Nephron (organoid): ENCODE measurements at regions not wholly inside any gene's neighbourhood (a gene's known extent, or its start where the extent isn't known, plus 50 kb on each side); places are given as distances from the start of the nearest gene placed in this dataset.

Experiments used
- H3K27ac Mint-ChIP-seq, 3 experiments: 2 replicates each; pipeline ENCODE4 v1.8.0; 2020; ENCODE audit warnings: mixed read lengths in 3 of 3, mild to moderate bottlenecking in 2 of 3, moderate library complexity in 1 of 3
- H3K27me3 Mint-ChIP-seq: 2 replicates; pipeline ENCODE4 v1.8.0; 2021; ENCODE audit warnings: low read depth, mild to moderate bottlenecking, moderate library complexity, mixed read lengths
- H3K36me3 Mint-ChIP-seq: 2 replicates; pipeline ENCODE4 v1.8.0; 2020; ENCODE audit warnings: low read depth, mixed read lengths
- H3K4me1 Mint-ChIP-seq: 2 replicates; pipeline ENCODE4 v1.8.0; 2020; ENCODE audit warnings: mixed read lengths
- H3K4me3 Mint-ChIP-seq, 3 experiments: 2 replicates each; pipeline ENCODE4 v1.8.0; 2020; ENCODE audit warnings: mild to moderate bottlenecking in 3 of 3, mixed read lengths in 3 of 3, moderate library complexity in 2 of 3
- H3K9me3 Mint-ChIP-seq: 2 replicates; pipeline ENCODE4 v1.8.0; 2020; ENCODE audit warnings: mixed read lengths
- CTCF ChIP-seq, 3 experiments: fragments of 200-600 bp; sonication (generic); IDR thresholded peaks; one replicate each; pipeline ENCODE4 v1.5.0; 2021; ENCODE audit warnings: antibody characterized with exemption in 3 of 3; ENCODE audit not compliant: unreplicated experiment in 3 of 3

GRCh38 chr1:2930913-2931723 lies 90.1 kb upstream of the ACTRT2 start:
- Mint-ChIP-seq H3K9me3 (peaks cover 13% of the 10 kb centered on the region), H3K4me3 (no peak overlapping the region), H3K4me1 (peaks cover 6% of the 10 kb centered on the region), H3K36me3 (no peaks in the 10 kb centered on the region), H3K27me3 (peaks cover 40% of the 10 kb centered on the region), H3K27ac (no peak overlapping the region)
- no peak for TF ChIP-seq CTCF (IDR thresholded peaks at IDR 0.05; ENCODE audit: unreplicated experiment in 3 of 3)

GRCh38 chr1:2931724-2932401 lies 89.4 kb upstream of the ACTRT2 start:
- H3K4me1 Mint-ChIP-seq: peaks cover 5% of the 10 kb centered on the region
- peaks cover 39% of the 10 kb centered on the region for H3K27me3 Mint-ChIP-seq
- no peak overlapping the region for H3K4me3 Mint-ChIP-seq
- H3K36me3 Mint-ChIP-seq: no peaks in the 10 kb centered on the region
- no peak overlapping the region for H3K27ac Mint-ChIP-seq
- TF ChIP-seq CTCF (IDR thresholded peaks at IDR 0.05; ENCODE audit: unreplicated experiment in 3 of 3): no peak
- H3K9me3 Mint-ChIP-seq: peaks cover 13% of the 10 kb centered on the region

GRCh38 chr1:2932671-2933350 lies 88.5 kb upstream of the ACTRT2 start:
- H3K27ac Mint-ChIP-seq: peak overlapping the region in 1 of 3 experiments; percentile 42

GRCh38 chr1:2933431-2934155 lies 87.7 kb upstream of the ACTRT2 start:
- TF ChIP-seq CTCF (IDR thresholded peaks at IDR 0.05; ENCODE audit: unreplicated experiment in 3 of 3): no peak

More at GRCh38 chr1:2932671-2933350, 88.5 kb upstream of the ACTRT2 start:
- Mint-ChIP-seq H3K36me3 (no peaks in the 10 kb centered on the region), H3K4me3 (no peak overlapping the region), H3K9me3 (peaks cover 14% of the 10 kb centered on the region), H3K4me1 (peaks cover 3% of the 10 kb centered on the region), H3K27me3 (peaks cover 38% of the 10 kb centered on the region)
- no peak for TF ChIP-seq CTCF (IDR thresholded peaks at IDR 0.05; ENCODE audit: unreplicated experiment in 3 of 3)

GRCh38 chr1:2934156-2934540 lies 87.1 kb upstream of the ACTRT2 start:
- H3K36me3 Mint-ChIP-seq: no peaks in the 10 kb centered on the region
- peaks cover 33% of the 10 kb centered on the region for H3K27me3 Mint-ChIP-seq
- no peak overlapping the region for H3K27ac Mint-ChIP-seq
- H3K4me1 Mint-ChIP-seq: no peaks in the 10 kb centered on the region
- no peak overlapping the region for H3K4me3 Mint-ChIP-seq
- H3K9me3 Mint-ChIP-seq: peaks cover 21% of the 10 kb centered on the region
- no peak for TF ChIP-seq CTCF (IDR thresholded peaks at IDR 0.05; ENCODE audit: unreplicated experiment in 3 of 3)

More at GRCh38 chr1:2933431-2934155, 87.7 kb upstream of the ACTRT2 start:
- Mint-ChIP-seq H3K27ac (no peak overlapping the region), H3K4me3 (no peak overlapping the region), H3K36me3 (no peaks in the 10 kb centered on the region), H3K27me3 (peaks cover 37% of the 10 kb centered on the region), H3K9me3 (peaks cover 20% of the 10 kb centered on the region), H3K4me1 (no peaks in the 10 kb centered on the region)
